IMR-90 (cell line): ENCODE measurements at regions not wholly inside any gene's neighbourhood (a gene's known extent, or its start where the extent isn't known, plus 50 kb on each side); places are given as distances from the start of the nearest gene placed in this dataset.

Experiments
- ATAC-seq: fragments of 200-7000 bp; cut with Tn5 transposase; 2 replicates; pipeline ENCODE4 v1.9.1; 2020; ENCODE audit warnings: low read depth, mild to moderate bottlenecking, moderate library complexity
- BruUV-seq: library from RNA; stranded (reverse); fragments of 400-500 nt; replicated peaks from 2 replicates; lab custom pipeline; 2021; lab: Mats Ljungman, UMichigan
- CTCF ChIA-PET: fragments of 300-600 bp; formaldehyde crosslinking; extraction: SDS; loops from one replicate; lab custom pipeline; 2021; ENCODE audit warnings: antibody characterized with exemption; lab: Yijun Ruan, JAX
- POLR2A ChIA-PET: fragments of 300-600 bp; sonication (Branson Sonifier 250); formaldehyde crosslinking; loops from one replicate; lab custom pipeline; 2022; ENCODE audit warnings: antibody characterized with exemption; ENCODE audit not compliant: unreplicated experiment; lab: Charles Lee
- DNase-seq: peaks from one replicate; pipeline ENCODE4 v3.0.0; 2013
- H2AFZ ChIP-seq: replicated peaks from 2 replicates; pipeline ENCODE3; 2013; ENCODE audit warnings: low read length, mild to moderate bottlenecking; ENCODE audit not compliant: poor library complexity
- H2AK5ac ChIP-seq: 2 replicates; pipeline ENCODE4 v1.6.1; 2013; ENCODE audit warnings: low read depth, low read length, inconsistent platforms
- H2AK9ac ChIP-seq: replicated peaks from 2 replicates; pipeline ENCODE3; 2013; ENCODE audit warnings: mild to moderate bottlenecking, low read depth, low read length, moderate library complexity; ENCODE audit not compliant: poor library complexity
- H2BK120ac ChIP-seq: 2 replicates; pipeline ENCODE4 v1.6.1; 2013; ENCODE audit warnings: low read depth, low read length, inconsistent platforms
- H2BK15ac ChIP-seq: 3 replicates; pipeline ENCODE4 v1.6.1; 2013; ENCODE audit warnings: low read depth, low read length, inconsistent platforms
- H2BK20ac ChIP-seq: 2 replicates; pipeline ENCODE4 v1.6.1; 2013; ENCODE audit warnings: low read depth, mild to moderate bottlenecking, inconsistent platforms, low read length, moderate library complexity
- H2BK5ac ChIP-seq: 2 replicates; pipeline ENCODE4 v1.6.1; 2013; ENCODE audit warnings: mild to moderate bottlenecking, low read depth, low read length, inconsistent platforms; ENCODE audit not compliant: poor library complexity, severe bottlenecking
- H3K14ac ChIP-seq: replicated peaks from 2 replicates; pipeline ENCODE4 v1.6.1; 2013; ENCODE audit warnings: low read depth, low read length, inconsistent platforms
- H3K18ac ChIP-seq: 2 replicates; pipeline ENCODE4 v1.6.1; 2013; ENCODE audit warnings: low read depth, low read length, control low read depth
- H3K23ac ChIP-seq: 2 replicates; pipeline ENCODE4 v1.6.1; 2013; ENCODE audit warnings: low read depth, low read length, inconsistent platforms
- H3K27ac ChIP-seq: 2 replicates; pipeline ENCODE4 v1.5.1; 2013; ENCODE audit warnings: mild to moderate bottlenecking, control low read depth, low read length; ENCODE audit not compliant: insufficient read depth
- H3K27me3 ChIP-seq: 2 replicates; pipeline ENCODE4 v1.6.1; 2013; ENCODE audit warnings: low read length; ENCODE audit not compliant: control insufficient read depth, insufficient read depth
- H3K36me3 ChIP-seq: 2 replicates; pipeline ENCODE4 v1.6.1; 2013; ENCODE audit warnings: low read length, mixed read lengths; ENCODE audit not compliant: control insufficient read depth, insufficient read depth
- H3K4ac ChIP-seq: 2 replicates; pipeline ENCODE4 v1.6.1; 2013; ENCODE audit warnings: low read depth, low read length, inconsistent platforms
- H3K4me1 ChIP-seq: 2 replicates; pipeline ENCODE4 v1.6.1; 2013; ENCODE audit warnings: low read length, mixed read lengths; ENCODE audit not compliant: control insufficient read depth, insufficient read depth
- H3K4me2 ChIP-seq: 2 replicates; pipeline ENCODE4 v1.6.1; 2013; ENCODE audit warnings: low read depth, mild to moderate bottlenecking, control low read depth, low read length, moderate library complexity
- H3K4me3 ChIP-seq: 2 replicates; pipeline ENCODE4 v1.5.1; 2013; ENCODE audit warnings: low read depth, mild to moderate bottlenecking, control low read depth, low read length, moderate library complexity; ENCODE audit not compliant: insufficient read depth
- H3K56ac ChIP-seq: 2 replicates; pipeline ENCODE4 v1.6.1; 2013; ENCODE audit warnings: low read length, inconsistent platforms; ENCODE audit not compliant: insufficient read depth; ENCODE audit errors: extremely low read depth
- H3K79me1 ChIP-seq, 2 experiments: 2 replicates each; pipeline ENCODE4 v1.6.1; 2013; ENCODE audit warnings: low read length in 2 of 2, inconsistent platforms in 1 of 2, low read depth in 1 of 2
- H3K9ac ChIP-seq: 2 replicates; pipeline ENCODE4 v1.6.1; 2013; ENCODE audit warnings: low read depth, low read length, control low read depth
- H3K9me1 ChIP-seq: 2 replicates; pipeline ENCODE4 v1.6.1; 2013; ENCODE audit warnings: low read length, inconsistent platforms; ENCODE audit not compliant: insufficient read depth
- H3K9me3 ChIP-seq: 2 replicates; pipeline ENCODE4 v1.6.1; 2013; ENCODE audit warnings: low read length; ENCODE audit not compliant: control insufficient read depth, insufficient read depth
- H4K20me1 ChIP-seq: 2 replicates; pipeline ENCODE4 v1.6.1; 2013; ENCODE audit warnings: low read length, inconsistent platforms; ENCODE audit not compliant: insufficient read depth
- H4K5ac ChIP-seq: 2 replicates; pipeline ENCODE4 v1.6.1; 2013; ENCODE audit warnings: mild to moderate bottlenecking, low read depth, low read length, control low read depth
- H4K8ac ChIP-seq, 2 experiments: 2 replicates each; pipeline ENCODE4 v1.6.1; 2013; ENCODE audit warnings: low read depth in 2 of 2, low read length in 2 of 2, control low read depth in 1 of 2, inconsistent platforms in 1 of 2
- H4K91ac ChIP-seq: 2 replicates; pipeline ENCODE4 v1.6.1; 2013; ENCODE audit warnings: low read depth, low read length, inconsistent platforms; ENCODE audit not compliant: insufficient read depth
- BHLHE40 ChIP-seq: fragments of 150-350 bp; IDR thresholded peaks from 2 replicates; pipeline ENCODE4 v1.6.1; 2016; ENCODE audit warnings: mild to moderate bottlenecking, low read depth, low read length
- CHD1 ChIP-seq: IDR thresholded peaks from 2 replicates; pipeline ENCODE4 v1.6.1; 2012; ENCODE audit warnings: low read depth, low read length, improper control_type of control experiment
- FOS ChIP-seq: fragments of 150-350 bp; IDR thresholded peaks from 2 replicates; pipeline ENCODE4 v1.6.1; 2016; ENCODE audit warnings: low read depth, low read length
- MAZ ChIP-seq: IDR thresholded peaks from 2 replicates; pipeline ENCODE4 v1.6.1; 2012; ENCODE audit warnings: low read depth, mild to moderate bottlenecking, low read length, improper control_type of control experiment, moderate library complexity, borderline replicate concordance
- MXI1 ChIP-seq: IDR thresholded peaks from 2 replicates; pipeline ENCODE4 v1.6.1; 2012; ENCODE audit warnings: low read depth, mild to moderate bottlenecking, low read length, moderate library complexity, borderline replicate concordance
- NFE2L2 ChIP-seq: fragments of 150-350 bp; IDR thresholded peaks from 2 replicates; pipeline ENCODE4 v1.6.1; 2016; ENCODE audit warnings: low read depth, mild to moderate bottlenecking, low read length
- RAD21 ChIP-seq: IDR thresholded peaks from 2 replicates; pipeline ENCODE4 v1.6.1; 2012; ENCODE audit warnings: low read length, improper control_type of control experiment
- RCOR1 ChIP-seq: IDR thresholded peaks from 2 replicates; pipeline ENCODE4 v1.6.1; 2012; ENCODE audit warnings: mild to moderate bottlenecking, low read length, improper control_type of control experiment; ENCODE audit not compliant: insufficient replicate concordance
- USF2 ChIP-seq: fragments of 150-350 bp; IDR thresholded peaks from 2 replicates; pipeline ENCODE4 v1.6.1; 2017; ENCODE audit warnings: mild to moderate bottlenecking, antibody characterized with exemption, low read length, low read depth
- WGBS, 2 experiments: methylation state at CpG; one replicate each; pipeline versions ENCODE4 v1.1.5 to v1.1.7; 2013; ENCODE audit warnings: missing lambda C conversion rate in 2 of 2; ENCODE audit not compliant: insufficient read length in 1 of 2; ENCODE audit errors: extremely low coverage in 2 of 2; 5-methylcytosine and 5-hydroxymethylcytosine counted together
- dilution Hi-C: fragments of 300-500 bp; cut with HindIII; formaldehyde crosslinking; loops from one replicate; pipeline ENCODE4 v1.14.3; 2018; ENCODE audit warnings: low sequenced_read_pairs; ENCODE audit not compliant: unreplicated experiment
- in situ Hi-C: fragments of 300-500 bp; cut with MboI; formaldehyde crosslinking; loops from 3 replicates; pipeline ENCODE4 v1.14.3; 2019; ENCODE audit warnings: low sequenced_read_pairs, inconsistent platforms, mixed read lengths
- intact Hi-C: fragments of 100-400 bp; cut with micrococcal nuclease; formaldehyde crosslinking; loops from 2 replicates; pipeline ENCODE4 v1.10.0; 2022
- TF ChIP-seq, protein P1 (sequence below): conservative IDR thresholded peaks from 2 replicates; pipeline ENCODE4 v1.5.1; 2012; ENCODE audit warnings: mild to moderate bottlenecking, low read depth, low read length, improper control_type of control experiment

GRCh38 chr6:5936631-5937030, 70.1 kb downstream of the NRN1 start:
- intact Hi-C loops: no loop called here
- no peaks in the 10 kb centered on the region for H4K20me1 ChIP-seq
- dilution Hi-C loops: no loop called here
- no peak overlapping the region for H4K91ac ChIP-seq
- H2AK5ac ChIP-seq: no peak overlapping the region
- H3K4me2 ChIP-seq: no peak overlapping the region
- no peak overlapping the region for H3K56ac ChIP-seq
- H2BK120ac ChIP-seq: no peak overlapping the region
- TF ChIP-seq NFE2L2: no peak
- TF ChIP-seq BHLHE40: no peak
- TF ChIP-seq USF2: no peak
- no peak for TF ChIP-seq CHD1
- TF ChIP-seq FOS: no peak
- TF ChIP-seq MAZ: no peak
- TF ChIP-seq, protein P1, sequence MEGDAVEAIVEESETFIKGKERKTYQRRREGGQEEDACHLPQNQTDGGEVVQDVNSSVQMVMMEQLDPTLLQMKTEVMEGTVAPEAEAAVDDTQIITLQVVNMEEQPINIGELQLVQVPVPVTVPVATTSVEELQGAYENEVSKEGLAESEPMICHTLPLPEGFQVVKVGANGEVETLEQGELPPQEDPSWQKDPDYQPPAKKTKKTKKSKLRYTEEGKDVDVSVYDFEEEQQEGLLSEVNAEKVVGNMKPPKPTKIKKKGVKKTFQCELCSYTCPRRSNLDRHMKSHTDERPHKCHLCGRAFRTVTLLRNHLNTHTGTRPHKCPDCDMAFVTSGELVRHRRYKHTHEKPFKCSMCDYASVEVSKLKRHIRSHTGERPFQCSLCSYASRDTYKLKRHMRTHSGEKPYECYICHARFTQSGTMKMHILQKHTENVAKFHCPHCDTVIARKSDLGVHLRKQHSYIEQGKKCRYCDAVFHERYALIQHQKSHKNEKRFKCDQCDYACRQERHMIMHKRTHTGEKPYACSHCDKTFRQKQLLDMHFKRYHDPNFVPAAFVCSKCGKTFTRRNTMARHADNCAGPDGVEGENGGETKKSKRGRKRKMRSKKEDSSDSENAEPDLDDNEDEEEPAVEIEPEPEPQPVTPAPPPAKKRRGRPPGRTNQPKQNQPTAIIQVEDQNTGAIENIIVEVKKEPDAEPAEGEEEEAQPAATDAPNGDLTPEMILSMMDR: no peak
- TF ChIP-seq RCOR1: no peak
- no peak for TF ChIP-seq RAD21
- no peak for TF ChIP-seq MXI1
- no peak overlapping the region for H2BK20ac ChIP-seq
- no peaks in the 10 kb centered on the region for H3K36me3 ChIP-seq
- WGBS, 2 experiments: no CpG with 5 or more reads among the region's 8 CpGs
- H3K18ac ChIP-seq: no peak overlapping the region
- BruUV-seq: no TSS peak
- no peak overlapping the region for H3K23ac ChIP-seq
- H3K79me1 ChIP-seq: no peaks in the 10 kb centered on the region
- H2BK15ac ChIP-seq: no peak overlapping the region
- H3K14ac ChIP-seq: no peak overlapping the region
- no peak overlapping the region for H2BK5ac ChIP-seq
- ChIA-PET POLR2A (no interaction called here), CTCF (no interaction called here)
- H3K9me3 ChIP-seq: peaks cover 22% of the 10 kb centered on the region
- ATAC-seq: no peak
- no peaks in the 10 kb centered on the region for H3K4me1 ChIP-seq
- no peak for DNase-seq
- no peak overlapping the region for H3K9ac ChIP-seq
- H3K4ac ChIP-seq: no peak overlapping the region
- H3K9me1 ChIP-seq: no peaks in the 10 kb centered on the region
- no peak overlapping the region for H4K5ac ChIP-seq
- no peaks in the 10 kb centered on the region for H3K27me3 ChIP-seq
- H4K8ac ChIP-seq: no peak overlapping the region
- in situ Hi-C loops: no loop called here
- H2AK9ac ChIP-seq: no peak overlapping the region
- no peak overlapping the region for H3K4me3 ChIP-seq
- no peak overlapping the region for H2AFZ ChIP-seq
- H3K27ac ChIP-seq: no peak overlapping the region
